ENCODE measurements at regions not wholly inside any gene's neighbourhood (a gene's known extent, or its start where the extent isn't known, plus 50 kb on each side); places are given as distances from the start of the nearest gene placed in this dataset.

- no peak overlapping the region for H3K27ac ChIP-seq (ENCODE audit: low read length)
- H3K36me3 ChIP-seq (ENCODE audit: insufficient read depth, low read depth, low read length), result no peaks in the 10 kb centered on the region
- H3K27me3 ChIP-seq (ENCODE audit: insufficient read depth, low read length), result no peaks in the 10 kb centered on the region
- H3K9ac ChIP-seq (ENCODE audit: low read depth, low read length), result no peak overlapping the region
- no peak overlapping the region for H3K4me3 ChIP-seq (ENCODE audit: low read length)
- H3K4me1 ChIP-seq (ENCODE audit: insufficient read depth, low read length), result peaks cover 14% of the 10 kb centered on the region; the same call in 1 of the 2 replicates
- H3K9me3 ChIP-seq (ENCODE audit: insufficient read depth, low read depth, low read length), result no peaks in the 10 kb centered on the region
These were observed 276.1 kb downstream of the NPHP4 start for GRCh38 chr1:5716126-5716525.

GRCh38 chr1:5713101-5714010 is 278.9 kb downstream of the NPHP4 start:
- no peaks in the 10 kb centered on the region for H3K36me3 ChIP-seq (ENCODE audit: insufficient read depth, low read depth, low read length)
- no peaks in the 10 kb centered on the region for H3K27me3 ChIP-seq (ENCODE audit: insufficient read depth, low read length)
- no peak overlapping the region for H3K4me3 ChIP-seq (ENCODE audit: low read length)
- H3K9me3 ChIP-seq (ENCODE audit: insufficient read depth, low read depth, low read length), result no peaks in the 10 kb centered on the region
- no peak overlapping the region for H3K27ac ChIP-seq (ENCODE audit: low read length)
- no peak overlapping the region for H3K9ac ChIP-seq (ENCODE audit: low read depth, low read length)
- H3K4me1 ChIP-seq (ENCODE audit: insufficient read depth, low read length), result peaks cover 14% of the 10 kb centered on the region; the same call in 1 of the 2 replicates

- Histone ChIP-seq H3K9me3 (ENCODE audit: insufficient read depth, low read depth, low read length) (no peaks in the 10 kb centered on the region), H3K4me1 (ENCODE audit: insufficient read depth, low read length) (peaks cover 4% of the 10 kb centered on the region; the same call in 1 of the 2 replicates), H3K27ac (ENCODE audit: low read length) (no peak overlapping the region), H3K27me3 (ENCODE audit: insufficient read depth, low read length) (no peaks in the 10 kb centered on the region), H3K4me3 (ENCODE audit: low read length) (no peak overlapping the region), H3K9ac (ENCODE audit: low read depth, low read length) (no peak overlapping the region), H3K36me3 (ENCODE audit: insufficient read depth, low read depth, low read length) (no peaks in the 10 kb centered on the region)
These were observed 280.1 kb downstream of the NPHP4 start for GRCh38 chr1:5711956-5712645.

- H3K4me1 ChIP-seq (ENCODE audit: insufficient read depth, low read length), result no peaks in the 10 kb centered on the region
- no peak overlapping the region for H3K27ac ChIP-seq (ENCODE audit: low read length)
- H3K4me3 ChIP-seq (ENCODE audit: low read length), result no peak overlapping the region
- H3K9me3 ChIP-seq (ENCODE audit: insufficient read depth, low read depth, low read length), result no peaks in the 10 kb centered on the region
- no peaks in the 10 kb centered on the region for H3K36me3 ChIP-seq (ENCODE audit: insufficient read depth, low read depth, low read length)
- H3K27me3 ChIP-seq (ENCODE audit: insufficient read depth, low read length), result no peaks in the 10 kb centered on the region
- no peak overlapping the region for H3K9ac ChIP-seq (ENCODE audit: low read depth, low read length)
These were observed 281.1 kb downstream of the NPHP4 start for GRCh38 chr1:5711079-5711478.

- Histone ChIP-seq H3K4me3 (ENCODE audit: low read length) (no peak overlapping the region), H3K27me3 (ENCODE audit: insufficient read depth, low read length) (no peaks in the 10 kb centered on the region), H3K4me1 (ENCODE audit: insufficient read depth, low read length) (no peaks in the 10 kb centered on the region), H3K9me3 (ENCODE audit: insufficient read depth, low read depth, low read length) (no peaks in the 10 kb centered on the region), H3K27ac (ENCODE audit: low read length) (no peak overlapping the region), H3K36me3 (ENCODE audit: insufficient read depth, low read depth, low read length) (no peaks in the 10 kb centered on the region), H3K9ac (ENCODE audit: low read depth, low read length) (no peak overlapping the region)
These were observed 282.2 kb downstream of the NPHP4 start for GRCh38 chr1:5709976-5710375.

- Histone ChIP-seq H3K36me3 (ENCODE audit: insufficient read depth, low read depth, low read length) (no peaks in the 10 kb centered on the region), H3K4me3 (ENCODE audit: low read length) (no peak overlapping the region), H3K4me1 (ENCODE audit: insufficient read depth, low read length) (no peaks in the 10 kb centered on the region), H3K27ac (ENCODE audit: low read length) (no peak overlapping the region), H3K9me3 (ENCODE audit: insufficient read depth, low read depth, low read length) (no peaks in the 10 kb centered on the region), H3K9ac (ENCODE audit: low read depth, low read length) (no peak overlapping the region), H3K27me3 (ENCODE audit: insufficient read depth, low read length) (no peaks in the 10 kb centered on the region)
These were observed 282.7 kb downstream of the NPHP4 start for GRCh38 chr1:5709461-5709975.

- Histone ChIP-seq H3K4me1 (ENCODE audit: insufficient read depth, low read length) (no peaks in the 10 kb centered on the region), H3K27me3 (ENCODE audit: insufficient read depth, low read length) (no peaks in the 10 kb centered on the region)
These were observed 283.6 kb downstream of the NPHP4 start for GRCh38 chr1:5708346-5709245.

GRCh38 chr1:5707566-5708345 is 284.5 kb downstream of the NPHP4 start:
- Histone ChIP-seq H3K27me3 (ENCODE audit: insufficient read depth, low read length) (no peaks in the 10 kb centered on the region), H3K9me3 (ENCODE audit: insufficient read depth, low read depth, low read length) (no peaks in the 10 kb centered on the region), H3K36me3 (ENCODE audit: insufficient read depth, low read depth, low read length) (no peaks in the 10 kb centered on the region), H3K27ac (ENCODE audit: low read length) (no peak overlapping the region), H3K4me1 (ENCODE audit: insufficient read depth, low read length) (no peaks in the 10 kb centered on the region), H3K4me3 (ENCODE audit: low read length) (no peak overlapping the region), H3K9ac (ENCODE audit: low read depth, low read length) (no peak overlapping the region)

More at GRCh38 chr1:5708346-5709245, 283.6 kb downstream of the NPHP4 start:
- no peaks in the 10 kb centered on the region for H3K9me3 ChIP-seq (ENCODE audit: insufficient read depth, low read depth, low read length)
- H3K9ac ChIP-seq (ENCODE audit: low read depth, low read length), result no peak overlapping the region
- H3K27ac ChIP-seq (ENCODE audit: low read length), result no peak overlapping the region
- no peak overlapping the region for H3K4me3 ChIP-seq (ENCODE audit: low read length)
- no peaks in the 10 kb centered on the region for H3K36me3 ChIP-seq (ENCODE audit: insufficient read depth, low read depth, low read length)

- no peaks in the 10 kb centered on the region for H3K36me3 ChIP-seq (ENCODE audit: insufficient read depth, low read depth, low read length)
- H3K27ac ChIP-seq (ENCODE audit: low read length), result no peak overlapping the region
- H3K4me1 ChIP-seq (ENCODE audit: insufficient read depth, low read length), result no peaks in the 10 kb centered on the region
- no peak overlapping the region for H3K4me3 ChIP-seq (ENCODE audit: low read length)
- no peaks in the 10 kb centered on the region for H3K27me3 ChIP-seq (ENCODE audit: insufficient read depth, low read length)
- H3K9ac ChIP-seq (ENCODE audit: low read depth, low read length), result no peak overlapping the region
- H3K9me3 ChIP-seq (ENCODE audit: insufficient read depth, low read depth, low read length), result no peaks in the 10 kb centered on the region
These were observed 286.0 kb downstream of the NPHP4 start for GRCh38 chr1:5706239-5706638.

- no peaks in the 10 kb centered on the region for H3K27me3 ChIP-seq (ENCODE audit: insufficient read depth, low read length)
- H3K27ac ChIP-seq (ENCODE audit: low read length), result no peak overlapping the region
- no peaks in the 10 kb centered on the region for H3K4me1 ChIP-seq (ENCODE audit: insufficient read depth, low read length)
- H3K9me3 ChIP-seq (ENCODE audit: insufficient read depth, low read depth, low read length), result no peaks in the 10 kb centered on the region
- no peak overlapping the region for H3K9ac ChIP-seq (ENCODE audit: low read depth, low read length)
- H3K4me3 ChIP-seq (ENCODE audit: low read length), result no peak overlapping the region
- H3K36me3 ChIP-seq (ENCODE audit: insufficient read depth, low read depth, low read length), result no peaks in the 10 kb centered on the region
These were observed 286.5 kb downstream of the NPHP4 start for GRCh38 chr1:5705751-5706150.

Data from iPS-20b (cell line).